ENCODE measurements at regions not wholly inside any gene's neighbourhood (a gene's known extent, or its start where the extent isn't known, plus 50 kb on each side); places are given as distances from the start of the nearest gene placed in this dataset.
"Not testable (repeated sequence)": the region's sequence is repeated elsewhere in the genome, so short reads cannot be mapped to it uniquely, and the experiment has no call there.

DNA sequence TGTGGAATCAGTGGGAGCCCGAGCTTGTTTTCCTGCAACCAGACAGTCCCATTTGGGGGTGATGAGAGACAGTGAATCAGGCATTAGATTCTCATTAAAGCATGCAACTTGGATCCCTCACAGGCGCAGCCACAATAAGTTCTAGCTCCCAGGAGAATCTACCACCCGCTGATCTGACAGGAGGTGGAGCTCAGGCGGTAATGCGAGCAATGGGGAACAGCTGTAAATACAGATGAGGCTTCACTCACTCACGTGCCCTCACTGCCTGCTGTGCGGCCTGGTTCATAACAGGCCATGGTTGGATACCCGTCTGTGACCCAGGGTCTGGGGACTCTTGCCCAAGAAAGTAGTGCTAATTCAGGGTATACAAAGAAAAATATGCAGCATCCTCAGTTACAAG is 144.8 kb upstream of the RGPD4 start:
- DNase-seq: no peak

DNA sequence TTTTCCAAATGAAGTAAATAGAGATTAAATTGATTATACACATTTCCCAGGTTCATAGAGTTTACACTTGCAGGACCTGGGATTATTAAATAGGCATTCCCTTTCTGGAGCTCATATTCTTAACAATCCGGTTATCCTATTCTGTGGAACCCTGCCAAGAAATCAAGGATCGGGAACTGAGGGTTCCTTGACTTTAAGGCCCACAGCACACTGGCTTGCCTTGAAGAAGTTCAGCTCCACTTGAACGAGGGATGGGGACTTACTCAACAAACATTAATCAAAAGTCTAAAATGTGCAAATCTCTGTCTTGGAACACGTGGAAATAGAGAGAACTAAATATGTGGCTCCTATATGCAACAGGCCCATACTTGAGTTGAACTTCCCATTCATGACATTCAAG is 142.3 kb upstream of the RGPD4 start:
- no peak for DNase-seq

DNA sequence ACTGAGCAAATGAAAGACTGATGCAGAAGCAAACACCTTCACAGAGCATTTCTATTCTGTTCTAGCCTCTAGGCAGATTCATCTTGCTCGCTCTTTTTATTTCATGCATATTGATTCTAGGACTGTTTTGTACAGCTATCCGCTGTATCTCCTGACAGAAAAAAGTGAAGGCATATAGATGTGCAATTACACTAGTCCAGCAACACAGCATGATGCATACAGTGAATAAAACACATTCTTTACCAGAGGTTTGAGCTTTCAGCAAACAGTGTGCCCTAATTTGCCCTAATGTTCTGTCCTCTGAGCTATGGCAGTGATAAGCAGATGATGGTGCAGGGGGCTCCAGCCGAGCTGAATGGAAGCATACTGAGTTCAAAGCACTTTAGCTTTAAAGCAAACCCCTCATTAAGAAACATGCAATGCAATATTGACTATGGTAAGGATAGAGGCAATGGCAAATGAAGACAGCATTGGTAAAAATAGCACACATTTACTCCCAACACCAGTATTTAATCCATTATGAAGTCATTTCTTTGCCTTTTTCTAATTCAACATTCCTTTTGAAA is 141.2 kb upstream of the RGPD4 start:
- DNase-seq: no peak

DNA sequence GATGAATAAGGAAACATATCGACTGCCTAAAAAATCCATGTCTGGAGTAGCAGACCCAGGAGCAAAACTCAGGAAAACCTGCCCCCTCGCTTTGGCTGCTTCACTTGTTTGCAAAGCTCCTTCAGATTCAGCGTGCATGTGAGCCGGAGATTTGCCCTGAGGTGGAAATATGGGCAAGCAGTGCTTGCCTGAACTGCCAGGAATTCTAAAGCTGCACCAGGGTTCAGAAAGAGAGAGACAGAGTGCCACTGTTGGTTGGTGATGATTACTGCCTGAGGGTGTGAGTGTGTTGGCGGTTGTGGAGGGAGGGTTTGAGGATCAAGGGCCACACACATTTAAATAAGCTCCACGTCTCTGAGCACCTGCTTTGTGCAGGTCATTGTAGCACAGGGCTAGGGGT is 139.6 kb upstream of the RGPD4 start:
- DNase-seq: no peak

DNA sequence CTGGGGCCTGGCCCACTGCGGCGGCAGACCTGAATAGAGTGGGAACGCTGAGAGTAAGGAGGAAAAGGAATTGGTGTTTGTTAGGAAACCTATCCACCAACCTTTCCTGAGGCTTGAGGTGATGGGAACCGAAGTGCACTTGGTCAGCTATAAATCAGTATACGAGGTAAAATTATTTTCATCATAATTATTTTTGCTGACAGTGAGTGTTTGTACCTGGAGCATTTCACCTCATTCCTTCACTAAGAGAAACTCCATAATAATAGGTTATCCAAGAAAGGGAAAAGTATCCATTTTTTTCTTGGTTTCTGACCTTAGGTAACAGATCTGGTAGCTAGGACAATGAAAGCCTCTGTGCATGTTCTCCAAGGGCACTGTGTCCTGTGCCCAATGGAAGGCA is 138.6 kb upstream of the RGPD4 start:
- DNase-seq: no peak

DNA sequence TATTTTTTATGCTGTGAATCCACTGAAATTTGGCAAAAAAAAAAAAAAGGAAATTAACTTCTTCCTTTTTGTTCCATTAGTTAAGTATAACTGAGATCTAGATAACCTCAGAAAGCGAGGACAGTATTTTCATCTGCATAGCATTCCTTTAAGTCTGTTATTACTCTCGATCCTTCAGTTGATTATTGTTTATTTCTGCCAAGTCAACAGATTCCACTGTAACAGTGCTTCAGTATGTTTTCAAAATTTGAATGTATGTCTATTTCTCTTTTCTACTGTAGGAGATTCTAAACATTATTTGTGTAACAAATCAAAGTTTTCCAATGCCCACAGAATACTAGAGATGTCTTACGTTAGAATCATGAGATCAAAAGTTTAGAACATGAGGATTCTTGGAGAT is 133.1 kb upstream of the RGPD4 start:
- DNase-seq: no peak

- DNase-seq: no peak
Observed at GRCh38 chr2:107694667-107695066, 132.0 kb upstream of the RGPD4 start.

DNA sequence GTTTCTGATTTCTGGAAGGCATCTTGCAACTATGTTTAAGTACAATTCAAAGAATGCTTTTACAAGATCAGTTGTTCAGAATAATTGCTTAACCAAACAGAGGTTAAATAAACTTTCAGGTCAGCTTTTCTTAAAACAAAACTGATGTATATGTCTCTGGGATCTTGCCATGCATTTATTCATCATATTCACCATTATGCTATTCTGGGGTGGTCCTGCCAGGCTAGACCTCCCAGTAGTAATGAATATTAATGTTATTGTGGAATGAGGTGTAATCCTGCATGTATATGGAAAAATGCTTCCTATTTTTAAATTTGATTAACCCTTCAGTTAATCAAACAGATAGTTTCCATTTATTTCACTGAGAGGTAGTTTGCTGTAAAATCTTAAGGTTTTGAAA is 129.3 kb upstream of the RGPD4 start:
- no peak for DNase-seq

GRCh38 chr2:107698861-107699260 is 127.8 kb upstream of the RGPD4 start:
- no peak for DNase-seq

DNA sequence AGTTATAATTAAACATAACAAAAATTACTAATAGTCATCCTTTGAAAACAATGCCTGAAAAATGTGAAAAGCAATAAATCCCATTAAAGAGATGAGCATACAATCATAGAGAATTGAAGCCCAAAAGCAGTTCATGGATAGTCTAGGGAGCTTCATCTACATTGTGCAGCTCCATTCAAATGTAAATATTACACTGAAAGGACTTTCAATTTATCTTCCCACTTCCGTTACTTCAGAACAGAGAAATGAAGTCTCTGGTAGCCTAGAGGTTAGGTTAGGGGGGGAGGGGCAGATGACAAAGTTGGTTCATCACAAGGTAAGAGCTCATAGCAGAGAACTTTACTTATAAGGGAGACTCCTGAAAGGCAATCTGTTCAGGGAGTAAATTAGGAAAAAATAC is 126.6 kb upstream of the RGPD4 start:
- DNase-seq: no peak

DNA sequence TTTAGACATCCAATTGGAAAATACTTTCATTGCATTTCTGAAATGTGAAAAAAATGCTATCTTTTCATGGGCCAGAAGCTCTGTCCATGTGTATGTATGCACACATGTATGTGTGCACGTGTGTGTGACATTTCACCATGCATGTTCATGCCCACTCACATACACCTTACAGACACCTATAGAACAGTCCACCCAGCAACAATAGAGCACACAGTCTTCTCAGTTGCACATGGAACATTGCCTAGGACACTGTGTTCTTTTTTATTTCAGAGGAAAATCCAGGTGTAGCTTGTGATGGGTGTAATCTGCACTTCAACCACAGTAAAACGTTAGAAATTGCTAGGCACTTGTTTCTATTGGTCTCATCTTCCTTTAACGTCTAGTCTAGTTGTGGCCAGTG is 114.8 kb upstream of the RGPD4 start:
- no peak for DNase-seq

- no peak for DNase-seq
Observed at GRCh38 chr2:107712857-107713256, 113.8 kb upstream of the RGPD4 start.

GRCh38 chr2:107717661-107718060 is 109.0 kb upstream of the RGPD4 start:
- DNase-seq: no peak

DNA sequence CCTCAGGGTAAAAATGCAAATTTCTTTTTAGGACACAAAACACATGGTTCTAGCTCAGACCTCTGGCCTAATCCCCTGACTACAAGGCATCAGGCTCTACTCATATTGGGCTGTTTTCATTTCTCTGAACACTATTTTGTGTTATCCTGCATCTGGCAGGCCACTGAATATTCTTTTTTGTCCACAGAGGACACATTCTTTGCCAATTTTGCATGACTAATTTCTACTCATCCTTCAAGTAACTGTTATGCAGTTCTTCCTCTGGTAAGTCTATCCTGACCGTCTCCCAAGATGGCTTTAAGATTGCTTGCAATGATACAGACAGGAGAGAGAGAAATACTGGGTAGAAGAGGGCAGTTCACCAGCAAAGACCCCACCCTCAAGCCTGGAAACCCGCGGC is 107.6 kb upstream of the RGPD4 start:
- DNase-seq: no peak

- no peak for DNase-seq
Observed at GRCh38 chr2:107719836-107720235, 106.9 kb upstream of the RGPD4 start.

- DNase-seq: no peak
Observed at GRCh38 chr2:107721178-107721577, 105.5 kb upstream of the RGPD4 start.

GRCh38 chr2:107721586-107721985 is 105.1 kb upstream of the RGPD4 start:
- no peak for DNase-seq

DNA sequence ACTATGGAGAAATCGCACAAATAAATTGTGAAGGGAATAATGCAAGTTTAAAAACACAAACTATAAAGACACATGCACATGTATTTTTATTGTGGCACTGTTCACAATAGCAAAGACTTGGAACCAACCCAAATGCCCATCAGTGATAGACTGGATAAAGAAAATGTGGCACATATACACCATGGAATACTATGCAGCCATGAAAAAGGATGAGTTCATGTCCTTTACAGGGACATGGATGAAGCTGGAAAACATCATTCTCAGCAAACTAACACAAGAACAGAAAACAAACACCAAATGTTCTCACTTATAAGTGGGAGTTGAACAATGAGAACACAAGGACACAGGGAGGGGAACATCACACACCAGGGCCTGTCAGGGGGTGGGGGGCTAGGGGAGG is 100.9 kb upstream of the RGPD4 start:
- not testable (repeated sequence) for DNase-seq

DNA sequence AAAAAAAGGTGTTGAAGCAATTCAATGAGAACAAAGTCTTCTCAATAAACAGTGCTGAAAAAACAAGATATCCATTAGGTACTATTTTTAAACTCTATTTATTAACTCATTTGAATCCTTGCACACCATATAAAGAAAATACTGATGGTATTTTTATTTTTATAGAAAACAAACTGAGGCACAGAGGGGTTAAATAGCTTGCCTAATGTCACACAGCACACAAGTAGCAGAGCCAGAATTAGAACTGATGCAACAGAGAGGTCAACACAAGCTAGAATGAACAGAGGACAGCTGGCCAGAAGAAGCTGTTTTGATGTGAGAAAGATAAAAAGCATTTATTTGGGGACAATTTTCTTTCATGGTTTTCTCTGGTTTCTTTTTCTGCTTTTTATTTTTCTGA is 99.4 kb upstream of the RGPD4 start:
- DNase-seq: no peak

DNA sequence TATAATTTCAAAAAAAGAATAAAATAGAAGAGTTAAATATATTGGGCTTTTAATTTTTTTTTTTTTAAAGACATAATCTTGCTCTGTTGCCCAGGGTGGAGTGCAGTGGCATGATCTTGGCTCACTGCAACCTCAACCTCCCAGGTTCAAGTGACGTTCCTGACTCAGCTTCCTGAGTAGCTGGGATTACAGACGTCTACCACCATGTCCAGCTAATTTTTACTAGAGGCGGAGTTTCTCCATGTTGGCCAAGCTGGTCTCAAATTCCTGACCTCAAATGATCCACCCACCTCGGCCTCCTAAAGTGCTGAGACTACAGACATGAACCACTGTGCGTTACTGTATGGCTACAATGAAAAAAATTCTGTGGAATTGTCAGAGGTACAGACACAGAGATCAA is 98.1 kb upstream of the RGPD4 start:
- DNase-seq: no peak

- DNase-seq: no peak
Observed at GRCh38 chr2:107729440-107729839, 97.3 kb upstream of the RGPD4 start.

- no peak for DNase-seq
Observed at GRCh38 chr2:107730898-107731297, 95.8 kb upstream of the RGPD4 start.

- no peak for DNase-seq
Observed at GRCh38 chr2:107731435-107731834, 95.3 kb upstream of the RGPD4 start.

- no peak for DNase-seq
Observed at GRCh38 chr2:107735201-107735600, 91.5 kb upstream of the RGPD4 start.

GRCh38 chr2:107737756-107738155 is 88.9 kb upstream of the RGPD4 start:
- DNase-seq: no peak

DNA sequence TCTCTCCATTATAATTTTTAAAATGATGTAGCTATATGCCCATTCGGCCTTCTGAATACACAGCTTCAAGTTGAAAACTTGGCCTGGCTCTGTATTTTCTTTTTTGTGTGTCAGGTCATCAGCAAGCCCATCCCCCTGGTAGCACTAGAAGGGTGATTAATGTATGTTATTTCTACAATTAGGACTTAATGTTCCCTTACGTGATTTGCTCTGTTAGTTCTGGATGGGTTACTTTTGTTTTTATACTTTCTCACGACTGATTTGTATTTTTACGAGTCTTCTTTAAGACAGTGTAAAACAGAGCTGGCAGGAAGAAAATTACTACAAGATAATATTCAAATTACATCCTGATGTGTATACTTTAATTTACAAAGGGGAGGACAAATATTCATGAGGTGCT is 88.4 kb upstream of the RGPD4 start:
- no peak for DNase-seq
